ENCODE measurements at regions not wholly inside any gene's neighbourhood (a gene's known extent, or its start where the extent isn't known, plus 50 kb on each side); places are given as distances from the start of the nearest gene placed in this dataset.
A peak's percentile ranks its signal among the peaks of the same experiment; 100 is the strongest.

- no peak overlapping the region for H3K27ac ChIP-seq
- DNase-seq (ENCODE audit: low spot score): no peak
- no peak overlapping the region for H3K4me3 ChIP-seq
- TF ChIP-seq CTCF (IDR thresholded peaks at IDR 0.05): no peak
Measured at GRCh38 chr6:137983269-137983668, 116.2 kb downstream of the TNFAIP3 start.

- no peak for DNase-seq (ENCODE audit: low spot score)
- no peak overlapping the region for H3K27ac ChIP-seq
- H3K4me3 ChIP-seq: no peak overlapping the region
- no peak for TF ChIP-seq CTCF (IDR thresholded peaks at IDR 0.05)
Measured at GRCh38 chr6:137989664-137990063, 117.6 kb downstream of the PERP start.

- Histone ChIP-seq H3K4me3 (no peak overlapping the region), H3K27ac (no peak overlapping the region)
- TF ChIP-seq CTCF (IDR thresholded peaks at IDR 0.05): no peak
- DNase-seq (ENCODE audit: low spot score): no peak
Measured at GRCh38 chr6:137995371-137995770, 111.8 kb downstream of the PERP start.

GRCh38 chr6:137998461-137999019, 108.7 kb downstream of the PERP start:
- DNase-seq (ENCODE audit: low spot score): no peak
- TF ChIP-seq CTCF (IDR thresholded peaks at IDR 0.05): no peak
- H3K27ac ChIP-seq: no peak overlapping the region

GRCh38 chr6:137999815-138000214, 107.4 kb downstream of the PERP start:
- Histone ChIP-seq H3K27ac (no peak overlapping the region), H3K4me3 (no peak overlapping the region)
- DNase-seq (ENCODE audit: low spot score): no peak
- TF ChIP-seq CTCF (IDR thresholded peaks at IDR 0.05): no peak

More at GRCh38 chr6:137998461-137999019, 108.7 kb downstream of the PERP start:
- H3K4me3 ChIP-seq: no peak overlapping the region

- Histone ChIP-seq H3K4me3 (no peak overlapping the region), H3K27ac (no peak overlapping the region)
- no peak for DNase-seq (ENCODE audit: low spot score)
- no peak for TF ChIP-seq CTCF (IDR thresholded peaks at IDR 0.05)
Measured at GRCh38 chr6:138000941-138001340, 106.3 kb downstream of the PERP start.

- Histone ChIP-seq H3K27ac (no peak overlapping the region), H3K4me3 (no peak overlapping the region)
- peak; percentile 45 for TF ChIP-seq CTCF (IDR thresholded peaks at IDR 0.05)
- DNase-seq (ENCODE audit: low spot score): no peak
Measured at GRCh38 chr6:138001750-138002349, 105.4 kb downstream of the PERP start.
